NCI-H2171 treated with DMSO at 0.1 percent for 48 hours (cell line): ENCODE measurements at regions not wholly inside any gene's neighbourhood (a gene's known extent, or its start where the extent isn't known, plus 50 kb on each side); places are given as distances from the start of the nearest gene placed in this dataset.

ENCODE experiments used
- DNase-seq: peaks from one replicate; lab custom pipeline; 2025; lab: John Stamatoyannopoulos, UW

GRCh38 chr4:124807421-124807820 lies 94.9 kb upstream of the ANKRD50 start:
- DNase-seq = no peak

DNA sequence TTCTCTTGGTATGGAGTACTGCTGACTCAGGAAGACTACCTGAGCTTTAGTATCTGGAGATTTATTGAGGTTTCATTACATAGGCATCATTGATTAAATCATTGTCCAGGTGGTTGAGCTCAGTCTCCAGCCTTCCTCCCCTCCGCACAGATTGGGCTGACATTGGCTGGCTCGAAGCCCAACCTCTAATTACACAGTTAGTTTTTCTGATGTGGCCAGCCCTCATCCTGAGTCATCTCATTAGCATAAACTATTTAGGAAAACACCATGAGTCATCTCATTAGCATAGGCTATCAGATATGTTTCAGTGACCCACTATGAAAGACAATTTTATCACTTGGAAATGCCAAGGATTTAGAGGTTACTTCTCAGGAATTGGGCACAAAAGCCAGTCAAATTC lies 93.9 kb upstream of the ANKRD50 start:
- no peak for DNase-seq

DNA sequence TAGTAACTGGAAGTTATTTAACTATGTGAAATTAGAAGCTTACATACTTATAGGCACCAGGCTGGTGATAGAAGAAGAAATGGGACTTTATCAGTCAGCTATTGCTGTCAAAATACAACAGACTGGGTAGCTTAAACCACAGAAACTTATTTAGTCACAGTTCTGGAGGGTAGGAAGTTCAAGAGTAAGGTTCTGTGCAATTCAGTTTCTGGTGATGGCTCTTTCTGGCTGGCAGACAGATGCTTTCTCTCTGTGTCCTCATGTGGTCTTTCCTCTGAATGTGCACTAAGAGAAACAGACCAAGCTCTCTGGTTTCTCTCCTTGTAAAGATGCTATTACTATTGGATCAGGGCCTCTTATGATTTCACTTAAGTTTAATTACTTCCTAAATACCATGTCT lies 92.1 kb upstream of the ANKRD50 start:
- no peak for DNase-seq

DNA sequence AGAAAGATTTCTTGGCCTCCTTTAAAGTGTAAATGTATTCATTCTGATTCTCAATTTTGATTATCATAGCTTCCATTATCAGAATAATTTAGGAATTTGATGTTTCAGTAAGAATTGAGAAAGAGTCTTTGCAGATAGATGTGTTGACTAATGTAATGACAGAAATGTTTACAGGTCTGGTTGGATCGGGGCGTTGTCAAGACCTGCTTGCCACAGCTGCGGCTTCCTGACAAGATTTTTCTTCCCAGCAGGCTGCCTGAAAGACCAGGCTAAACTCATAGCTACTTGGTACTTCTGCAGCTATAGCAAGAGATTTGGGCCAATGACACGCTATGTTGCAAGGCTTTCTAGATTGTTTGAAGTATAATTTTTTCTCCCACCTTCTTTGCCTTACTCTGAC lies 91.5 kb upstream of the ANKRD50 start:
- no peak for DNase-seq

DNA sequence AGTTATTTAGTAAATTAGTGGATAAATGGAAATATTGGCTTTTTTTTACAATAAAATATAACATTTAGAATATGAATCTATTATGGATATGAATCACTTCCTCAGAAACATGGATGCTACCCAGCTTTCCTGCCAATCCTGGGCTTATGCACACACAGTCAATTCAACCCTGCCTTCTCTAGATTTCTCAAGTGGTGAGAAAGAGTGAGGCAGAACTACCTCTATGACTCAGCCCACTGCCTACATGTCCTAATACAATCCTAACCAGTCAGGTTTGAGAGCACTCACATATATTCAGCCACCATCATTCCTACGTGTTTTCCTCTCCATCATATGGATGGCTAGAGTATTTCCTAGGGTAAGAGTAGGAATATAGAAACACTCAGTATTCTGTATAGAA lies 91.1 kb upstream of the ANKRD50 start:
- DNase-seq = no peak

DNA sequence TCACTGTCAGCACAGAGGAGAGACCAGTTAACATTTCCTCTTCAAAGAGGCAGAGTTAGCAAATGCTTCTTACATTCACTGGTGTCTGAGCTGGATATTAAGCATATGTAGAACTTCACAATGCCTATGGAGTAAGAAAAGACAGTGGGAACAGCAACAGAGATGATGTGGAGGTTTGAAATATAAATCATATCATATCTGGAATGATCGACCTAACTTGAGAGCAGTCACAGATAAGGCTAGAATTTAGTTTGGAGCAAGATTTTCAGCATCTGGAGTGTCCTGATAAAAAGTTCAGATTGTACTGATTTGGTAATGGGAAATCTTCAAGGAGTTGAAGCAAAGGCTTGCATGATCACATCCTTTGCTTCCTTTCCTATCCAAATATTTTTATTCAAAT lies 90.5 kb upstream of the ANKRD50 start:
- no peak for DNase-seq

GRCh38 chr4:124797223-124797622 lies 84.7 kb upstream of the ANKRD50 start:
- DNase-seq = no peak

GRCh38 chr4:124790471-124790870 lies 77.9 kb upstream of the ANKRD50 start:
- DNase-seq = no peak

- no peak for DNase-seq
Observed at GRCh38 chr4:124786634-124787033, 74.1 kb upstream of the ANKRD50 start.

- DNase-seq = no peak
Observed at GRCh38 chr4:124785645-124786044, 73.1 kb upstream of the ANKRD50 start.

- no peak for DNase-seq
Observed at GRCh38 chr4:124783847-124784246, 71.3 kb upstream of the ANKRD50 start.

DNA sequence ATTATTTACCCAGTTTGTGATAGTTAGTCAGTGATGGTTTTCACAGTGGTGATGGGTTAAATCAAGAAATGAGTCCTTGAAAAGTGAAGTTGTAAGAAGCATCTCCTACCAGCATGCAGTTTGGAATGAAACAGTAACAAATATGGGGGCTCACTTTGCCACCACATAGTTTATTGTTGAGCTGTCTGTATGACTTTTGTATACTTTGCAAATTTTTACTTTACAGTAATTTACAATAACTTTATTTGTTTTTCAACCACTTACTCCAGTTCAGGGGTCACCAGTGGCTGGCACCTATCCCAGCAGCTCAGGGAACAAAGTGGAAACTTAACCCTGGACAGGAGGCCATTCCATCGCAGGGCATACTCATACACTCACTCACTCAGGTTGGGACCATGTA lies 64.5 kb upstream of the ANKRD50 start:
- DNase-seq = no peak

GRCh38 chr4:124768596-124769365 lies 56.2 kb upstream of the ANKRD50 start:
- no peak for DNase-seq

- no peak for DNase-seq
Observed at GRCh38 chr4:124762956-124763355, 50.4 kb upstream of the ANKRD50 start.
